Activated naive CD8-positive, alpha-beta T cell treated with anti-CD3 and anti-CD28 coated beads, Interleukin-2, amount 10 ng/mL, durations not matched to agents 7 days and 5 days (primary cell): ENCODE measurements at regions not wholly inside any gene's neighbourhood (a gene's known extent, or its start where the extent isn't known, plus 50 kb on each side); places are given as distances from the start of the nearest gene placed in this dataset.
A peak's percentile ranks its signal among the peaks of the same experiment; 100 is the strongest.

ENCODE experiments used
- ATAC-seq: fragments of 150-1000 bp; cut with Tn5 transposase; one replicate; pipeline ENCODE4 v1.10.0; 2021; ENCODE audit warnings: low read depth, moderate library complexity
- POLR2A ChIA-PET: fragments of 350-600 bp; sonication (Branson Sonifier 250); formaldehyde crosslinking; loops from one replicate; lab custom pipeline; 2021; ENCODE audit warnings: antibody characterized with exemption; lab: Charles Lee
- DNase-seq: peaks from one replicate; pipeline ENCODE4 v3.0.0; 2021
- H3K27ac Mint-ChIP-seq: one replicate; pipeline ENCODE4 v1.8.0; 2022; ENCODE audit warnings: mild to moderate bottlenecking, mixed read lengths
- H3K27me3 Mint-ChIP-seq: one replicate; pipeline ENCODE4 v1.8.0; 2022; ENCODE audit warnings: mild to moderate bottlenecking, moderate library complexity, mixed read lengths
- H3K36me3 Mint-ChIP-seq: one replicate; pipeline ENCODE4 v1.8.0; 2021; ENCODE audit warnings: mild to moderate bottlenecking, mixed read lengths
- H3K4me1 Mint-ChIP-seq: one replicate; pipeline ENCODE4 v1.8.0; 2021; ENCODE audit warnings: mixed read lengths
- H3K4me3 Mint-ChIP-seq: one replicate; pipeline ENCODE4 v1.8.0; 2022; ENCODE audit warnings: mild to moderate bottlenecking, moderate library complexity, mixed read lengths
- H3K9me3 Mint-ChIP-seq: one replicate; pipeline ENCODE4 v1.8.0; 2021; ENCODE audit warnings: mixed read lengths

DNA sequence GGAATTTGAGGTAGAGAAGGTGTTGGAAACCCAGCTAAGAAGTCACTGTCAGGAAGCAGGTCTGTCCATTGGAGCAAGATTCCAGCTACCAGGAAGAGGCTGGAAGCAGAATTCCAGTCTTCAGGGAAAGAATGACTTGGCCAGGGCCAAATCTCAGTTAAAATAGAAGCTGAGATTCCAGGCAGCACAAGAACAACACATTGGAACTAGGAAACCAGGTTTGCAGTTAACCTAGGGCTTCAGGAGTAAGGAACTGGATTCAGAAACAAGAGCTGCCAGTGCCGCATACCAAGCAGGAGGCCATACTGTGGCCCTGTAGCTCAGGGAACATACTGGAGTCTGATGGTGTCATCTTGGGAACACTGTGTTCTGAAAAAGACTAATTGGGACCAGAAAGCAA, 73.7 kb upstream of the FUCA2 start:
- no peak overlapping the region for H3K27ac Mint-ChIP-seq
- H3K36me3 Mint-ChIP-seq, result no peaks in the 10 kb centered on the region
- POLR2A ChIA-PET, result no interaction called here
- ATAC-seq, result no peak
- DNase-seq, result no peak
- peaks cover 8% of the 10 kb centered on the region for H3K4me1 Mint-ChIP-seq
- H3K4me3 Mint-ChIP-seq, result no peak overlapping the region
- H3K9me3 Mint-ChIP-seq, result no peaks in the 10 kb centered on the region
- H3K27me3 Mint-ChIP-seq, result peaks cover 4% of the 10 kb centered on the region

DNA sequence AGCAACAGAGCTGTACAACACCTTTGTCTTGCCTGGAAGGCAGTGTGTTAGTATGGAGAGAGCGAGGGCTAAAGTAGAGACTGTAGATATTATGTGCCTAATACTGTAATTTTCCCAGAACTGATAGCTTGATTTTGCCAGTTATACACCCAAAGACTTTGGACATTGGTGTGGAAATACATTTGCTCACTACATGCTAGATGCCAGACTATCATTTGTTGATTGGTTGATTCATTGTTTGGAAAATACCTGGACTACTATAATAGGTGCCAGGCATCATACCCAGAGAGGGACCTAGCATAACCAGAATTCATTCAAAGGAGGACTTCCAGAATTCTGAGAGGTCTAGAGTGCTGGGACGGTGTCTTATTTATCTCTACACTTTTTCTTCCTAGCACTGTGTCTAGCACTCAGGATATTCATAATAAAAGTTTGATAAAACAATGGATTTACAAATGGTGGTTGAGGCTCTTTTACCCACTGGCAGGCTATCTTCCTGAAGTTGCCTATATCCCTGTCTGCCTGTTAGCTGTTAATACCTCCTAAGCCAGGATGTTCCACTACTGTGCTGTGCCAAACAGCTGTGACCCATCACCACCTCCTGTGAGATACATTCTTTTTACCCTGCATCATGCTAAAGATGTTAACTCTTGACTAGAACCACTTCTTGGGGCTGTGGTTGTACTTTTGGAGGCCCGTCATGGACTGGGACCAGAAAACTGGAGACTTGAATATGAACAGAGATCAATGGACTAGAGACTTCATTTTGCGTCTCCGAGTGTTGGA, 72.2 kb upstream of the FUCA2 start:
- POLR2A ChIA-PET, result no interaction called here
- no peak for ATAC-seq
- Mint-ChIP-seq H3K4me1 (peaks cover 8% of the 10 kb centered on the region), H3K4me3 (no peak overlapping the region), H3K9me3 (no peaks in the 10 kb centered on the region), H3K27ac (no peak overlapping the region), H3K27me3 (peaks cover 4% of the 10 kb centered on the region), H3K36me3 (no peaks in the 10 kb centered on the region)
- no peak for DNase-seq

DNA sequence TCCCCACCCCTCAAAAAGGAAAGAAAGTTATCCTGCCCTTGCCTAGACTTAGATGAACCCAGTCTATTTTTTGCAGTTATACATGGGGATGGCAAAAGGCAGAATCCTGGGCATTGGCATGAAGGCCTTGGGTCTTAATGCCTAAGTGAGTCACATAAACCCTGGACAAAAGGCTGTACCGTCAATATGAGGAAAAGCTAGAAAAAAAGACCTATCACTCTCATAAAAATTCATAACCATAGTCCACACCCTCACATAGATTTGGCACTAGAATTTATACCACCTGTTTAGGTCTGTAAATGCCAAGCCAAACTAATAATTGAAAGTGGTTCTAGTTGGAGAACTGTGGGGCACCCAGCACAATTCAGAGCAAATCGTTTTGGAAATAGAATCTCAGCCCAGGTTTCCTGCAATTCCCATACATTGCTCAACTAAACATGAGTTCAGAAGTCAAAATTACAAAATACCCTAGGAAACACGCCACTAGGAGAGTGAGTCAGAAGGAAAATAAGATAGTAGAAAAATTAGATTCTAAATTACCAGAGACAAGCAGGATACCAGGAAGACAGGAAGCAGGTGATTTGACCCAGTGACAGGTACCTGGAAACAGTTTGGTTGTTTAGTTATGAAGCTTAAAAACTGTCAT, 70.4 kb upstream of the FUCA2 start:
- H3K4me1 Mint-ChIP-seq, result peaks cover 8% of the 10 kb centered on the region
- H3K27me3 Mint-ChIP-seq, result peaks cover 6% of the 10 kb centered on the region
- no peak overlapping the region for H3K27ac Mint-ChIP-seq
- no peaks in the 10 kb centered on the region for H3K9me3 Mint-ChIP-seq
- POLR2A ChIA-PET, result no interaction called here
- DNase-seq, result no peak
- H3K36me3 Mint-ChIP-seq, result peaks cover 3% of the 10 kb centered on the region
- no peak for ATAC-seq
- H3K4me3 Mint-ChIP-seq, result peak overlapping the region; percentile 1

DNA sequence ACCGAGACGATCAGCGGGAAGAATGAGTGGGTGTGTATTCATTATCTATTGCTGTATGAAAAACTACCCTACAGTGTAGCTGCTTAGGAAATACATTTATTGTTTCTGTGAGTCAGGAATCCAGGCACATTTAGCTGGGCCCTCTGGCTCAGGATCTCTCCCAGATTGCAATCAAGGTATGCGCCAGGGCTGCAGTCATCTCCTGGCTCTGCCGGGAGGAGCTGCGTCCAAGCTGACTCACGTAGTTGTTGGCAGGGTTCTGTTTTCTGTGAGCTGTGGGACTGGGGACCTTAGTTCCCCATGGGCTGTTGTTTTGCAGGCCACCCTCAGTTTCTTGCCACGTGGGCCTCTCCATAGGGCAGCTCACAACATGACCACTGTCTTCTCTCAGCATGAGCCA, 68.2 kb upstream of the FUCA2 start:
- peaks cover 10% of the 10 kb centered on the region for H3K4me1 Mint-ChIP-seq
- H3K9me3 Mint-ChIP-seq, result no peaks in the 10 kb centered on the region
- ATAC-seq, result no peak
- POLR2A ChIA-PET, result no interaction called here
- no peak overlapping the region for H3K27ac Mint-ChIP-seq
- DNase-seq, result no peak
- peaks cover 3% of the 10 kb centered on the region for H3K36me3 Mint-ChIP-seq
- H3K27me3 Mint-ChIP-seq, result peaks cover 8% of the 10 kb centered on the region
- H3K4me3 Mint-ChIP-seq, result no peak overlapping the region

DNA sequence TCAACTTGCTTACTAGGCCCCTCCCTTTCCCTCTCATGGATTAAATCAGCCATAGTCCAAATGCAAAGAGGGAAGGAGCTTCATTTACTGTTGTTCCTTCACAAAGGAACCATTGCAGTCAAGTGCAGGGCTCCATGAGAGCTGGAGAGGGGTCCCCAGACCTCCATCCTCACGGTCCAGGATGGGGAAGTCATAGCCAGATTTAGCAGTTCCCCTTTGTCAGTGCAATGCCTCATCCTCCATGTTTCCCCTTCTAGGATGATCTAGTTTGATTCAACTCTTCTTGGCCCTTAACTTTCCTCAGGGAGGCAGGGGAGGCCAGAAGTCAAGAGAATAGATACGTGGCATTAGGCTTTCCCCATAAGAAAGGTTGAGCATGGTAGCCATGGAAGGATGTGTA, 66.5 kb upstream of the FUCA2 start:
- H3K9me3 Mint-ChIP-seq, result no peaks in the 10 kb centered on the region
- H3K4me3 Mint-ChIP-seq, result no peak overlapping the region
- POLR2A ChIA-PET, result no interaction called here
- H3K27me3 Mint-ChIP-seq, result peaks cover 4% of the 10 kb centered on the region
- peaks cover 3% of the 10 kb centered on the region for H3K36me3 Mint-ChIP-seq
- ATAC-seq (no peak), DNase-seq (no peak)
- peaks cover 10% of the 10 kb centered on the region for H3K4me1 Mint-ChIP-seq
- H3K27ac Mint-ChIP-seq, result no peak overlapping the region

DNA sequence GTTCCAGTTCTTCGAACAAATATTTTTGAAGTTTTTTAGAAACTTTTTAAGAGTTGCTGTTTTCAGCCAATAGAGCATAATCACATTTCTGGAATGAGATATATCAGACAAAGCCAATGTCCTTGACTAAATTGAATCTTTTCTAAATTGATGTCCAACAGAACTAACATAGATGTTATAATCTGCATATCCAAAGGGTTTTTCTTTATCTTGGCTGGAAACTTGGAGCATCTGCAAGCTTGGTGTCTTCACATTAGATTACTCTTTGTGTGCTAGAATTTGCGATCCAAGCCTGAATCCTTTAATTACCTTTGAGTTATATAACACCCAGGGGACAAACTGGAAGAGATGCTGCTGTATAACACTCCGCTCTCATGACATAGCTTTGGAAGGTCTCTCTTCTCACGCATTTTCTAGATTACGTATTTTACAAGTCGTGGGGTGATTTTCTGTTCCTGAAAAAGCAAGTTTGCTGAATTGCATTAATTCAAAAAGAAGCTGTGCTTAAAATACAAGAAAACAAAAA, 64.4 kb upstream of the FUCA2 start:
- Mint-ChIP-seq H3K4me3 (no peak overlapping the region), H3K9me3 (no peaks in the 10 kb centered on the region), H3K4me1 (peaks cover 2% of the 10 kb centered on the region), H3K36me3 (peaks cover 3% of the 10 kb centered on the region), H3K27me3 (peaks cover 7% of the 10 kb centered on the region), H3K27ac (no peak overlapping the region)
- POLR2A ChIA-PET, result interaction anchor here (1.0 to 1.1 kb wide), 2 partner anchors 267 to 479 kb away, joined by 3 read pairs; partner anchors contain the start of gene LTV1
- ATAC-seq (no peak), DNase-seq (no peak)

DNA sequence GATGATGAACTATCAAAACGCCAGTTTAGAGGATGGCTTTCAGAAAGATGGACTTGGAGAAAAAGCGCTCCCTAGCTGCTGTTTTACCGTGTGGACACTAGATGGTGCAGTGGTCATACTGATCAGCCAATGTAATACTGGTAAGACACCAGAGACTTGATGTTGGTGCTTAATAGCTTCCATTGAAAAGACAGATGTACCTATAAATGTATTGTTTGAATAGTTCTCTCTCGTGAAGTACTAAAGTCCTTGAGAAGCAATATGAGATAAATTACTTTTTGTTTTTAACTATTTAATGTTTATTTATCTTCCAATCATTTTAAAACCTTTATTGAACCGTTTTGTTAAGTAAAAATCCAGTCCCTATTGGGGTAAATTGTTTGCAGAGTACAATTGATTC, 63.9 kb upstream of the FUCA2 start:
- Mint-ChIP-seq H3K4me3 (no peak overlapping the region), H3K27ac (no peak overlapping the region), H3K9me3 (no peaks in the 10 kb centered on the region), H3K36me3 (peaks cover 3% of the 10 kb centered on the region), H3K4me1 (peaks cover 2% of the 10 kb centered on the region), H3K27me3 (peaks cover 7% of the 10 kb centered on the region)
- POLR2A ChIA-PET, result interaction anchor here (0.7 to 1.1 kb wide), 3 partner anchors 268 to 479 kb away, joined by 3 read pairs; partner anchors contain the start of gene LTV1
- peak; percentile 70 for ATAC-seq
- DNase-seq, result no peak

DNA sequence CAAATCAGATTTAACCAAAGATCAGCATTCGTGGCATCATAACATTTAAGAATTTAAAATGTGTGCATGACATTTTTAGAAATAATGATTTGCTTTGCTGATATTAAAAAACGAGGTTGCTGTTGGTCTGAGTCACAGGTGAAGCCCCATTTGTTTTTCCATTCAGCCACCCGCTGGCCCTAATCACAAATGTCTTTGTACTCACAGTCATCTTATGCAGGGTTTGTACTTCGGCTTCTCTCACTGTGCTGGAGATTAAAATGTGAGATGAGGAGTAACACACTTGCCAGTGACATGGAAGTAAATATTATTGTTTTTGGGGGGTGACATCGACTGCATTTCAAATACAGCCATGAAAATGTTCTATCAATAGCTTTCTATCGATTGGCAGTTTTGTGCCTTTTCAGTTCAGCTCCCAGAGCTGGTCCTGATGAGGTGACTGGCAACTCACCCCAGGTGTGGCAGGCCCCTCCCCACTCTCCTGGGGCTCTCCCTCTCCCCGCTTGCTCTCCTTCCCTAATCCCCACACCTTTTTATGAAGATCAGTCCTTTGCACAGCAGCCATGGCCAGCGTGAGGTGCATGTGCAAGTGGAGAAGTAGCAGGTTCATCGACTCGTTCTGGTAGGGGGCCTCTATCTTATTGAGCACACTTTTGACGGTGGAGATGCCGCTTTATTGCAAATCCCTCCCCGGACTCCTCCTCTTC, 58.8 kb upstream of the FUCA2 start:
- H3K36me3 Mint-ChIP-seq, result no peaks in the 10 kb centered on the region
- H3K27ac Mint-ChIP-seq, result no peak overlapping the region
- DNase-seq (no peak), ATAC-seq (no peak)
- H3K27me3 Mint-ChIP-seq, result peaks cover 5% of the 10 kb centered on the region
- H3K4me1 Mint-ChIP-seq, result peaks cover 3% of the 10 kb centered on the region
- no peaks in the 10 kb centered on the region for H3K9me3 Mint-ChIP-seq
- POLR2A ChIA-PET, result no interaction called here
- no peak overlapping the region for H3K4me3 Mint-ChIP-seq

DNA sequence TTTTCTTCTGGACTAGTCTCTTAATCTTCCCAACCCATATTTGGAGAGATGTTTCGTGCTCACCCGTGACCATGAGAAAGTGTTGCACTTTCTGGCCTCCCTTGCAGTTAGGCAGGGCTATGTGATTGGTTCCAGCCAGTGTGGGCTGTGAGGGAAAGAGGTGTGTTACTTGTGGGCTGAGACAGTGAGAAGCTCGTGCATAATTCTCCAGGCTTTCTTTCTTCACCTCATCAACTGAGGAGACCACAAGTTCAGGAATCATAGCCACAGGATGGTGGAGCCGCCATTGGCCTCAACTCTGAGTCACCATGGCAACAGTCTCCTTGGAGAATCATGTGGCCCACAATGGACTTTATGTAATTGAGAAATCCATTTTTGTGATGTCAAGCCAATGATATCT, 57.5 kb upstream of the FUCA2 start:
- ATAC-seq, result no peak
- DNase-seq, result no peak
- peaks cover 2% of the 10 kb centered on the region for H3K4me1 Mint-ChIP-seq
- no peak overlapping the region for H3K4me3 Mint-ChIP-seq
- H3K36me3 Mint-ChIP-seq, result no peaks in the 10 kb centered on the region
- peaks cover 3% of the 10 kb centered on the region for H3K27me3 Mint-ChIP-seq
- no peaks in the 10 kb centered on the region for H3K9me3 Mint-ChIP-seq
- POLR2A ChIA-PET, result no interaction called here
- H3K27ac Mint-ChIP-seq, result no peak overlapping the region

DNA sequence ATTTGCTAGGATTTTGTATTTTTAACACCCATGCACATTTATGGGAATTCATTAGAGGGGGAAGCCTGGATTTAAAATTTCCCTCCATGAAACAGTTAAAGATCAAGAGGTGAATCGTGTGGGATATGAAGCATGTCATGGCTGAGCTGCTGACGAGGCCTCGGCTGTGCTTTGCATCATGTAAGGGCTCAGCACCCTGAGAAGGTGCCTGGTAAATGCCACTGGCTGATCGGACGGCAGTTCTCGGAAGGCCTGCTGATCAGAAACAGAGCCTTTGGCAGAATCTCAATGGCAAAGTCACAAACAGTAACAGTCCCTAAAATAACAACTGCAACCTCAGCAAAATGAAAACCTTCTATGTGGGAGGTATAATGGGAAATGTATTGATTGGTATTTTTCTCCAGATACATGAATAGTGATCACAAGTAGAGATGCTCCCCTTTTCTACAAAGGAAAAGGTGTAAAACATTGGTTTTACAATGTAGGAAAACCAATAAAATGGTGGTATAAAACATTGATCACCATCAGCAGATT, 53.0 kb upstream of the FUCA2 start:
- Mint-ChIP-seq H3K4me1 (peaks cover 6% of the 10 kb centered on the region), H3K9me3 (no peaks in the 10 kb centered on the region), H3K36me3 (peaks cover 2% of the 10 kb centered on the region), H3K27ac (no peak overlapping the region), H3K4me3 (no peak overlapping the region), H3K27me3 (no peaks in the 10 kb centered on the region)
- no peak for DNase-seq
- POLR2A ChIA-PET, result no interaction called here
- no peak for ATAC-seq

DNA sequence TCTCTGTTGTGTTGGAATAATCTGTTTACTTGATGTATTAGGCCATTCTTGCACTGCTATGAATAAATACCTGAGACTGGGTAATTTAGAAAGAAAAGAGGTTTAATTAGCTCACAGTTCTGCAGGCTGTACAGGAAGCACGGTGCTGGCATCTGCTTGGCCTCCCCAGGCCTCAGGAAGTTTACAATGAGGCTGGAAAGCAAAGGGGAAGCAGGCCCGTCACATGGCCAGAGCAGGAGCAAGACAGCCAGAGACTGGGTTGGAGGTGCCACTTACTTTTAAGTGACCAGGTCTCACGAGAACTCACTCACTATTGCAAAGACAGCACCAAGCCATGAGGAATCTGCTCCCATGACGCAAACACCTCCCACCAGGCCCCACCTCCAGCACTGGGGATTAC, 50.6 kb upstream of the FUCA2 start:
- Mint-ChIP-seq H3K36me3 (peaks cover 2% of the 10 kb centered on the region), H3K9me3 (no peaks in the 10 kb centered on the region), H3K4me1 (peaks cover 6% of the 10 kb centered on the region), H3K27me3 (no peaks in the 10 kb centered on the region), H3K4me3 (no peak overlapping the region), H3K27ac (no peak overlapping the region)
- ATAC-seq (no peak), DNase-seq (no peak)
- POLR2A ChIA-PET, result no interaction called here
